ENCODE measurements at regions not wholly inside any gene's neighbourhood (a gene's known extent, or its start where the extent isn't known, plus 50 kb on each side); places are given as distances from the start of the nearest gene placed in this dataset.

DNA sequence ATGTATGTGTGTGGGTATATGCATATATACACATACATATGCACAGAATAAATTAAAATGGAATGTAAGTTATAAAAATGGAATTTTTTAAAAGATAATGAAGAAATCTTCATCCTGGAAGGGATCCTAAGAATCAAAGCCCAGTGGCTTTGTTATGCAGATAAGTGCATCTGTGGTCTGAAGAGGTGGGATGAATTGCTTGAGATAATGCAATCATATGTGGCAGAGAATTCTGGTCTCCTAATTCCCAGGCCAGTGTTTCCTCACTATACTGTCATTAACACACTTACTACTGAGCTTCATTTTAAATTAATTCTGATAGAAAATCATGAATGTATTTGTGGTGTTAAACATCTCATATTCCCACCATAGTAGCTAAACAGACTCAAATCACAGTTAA is 86.7 kb upstream of the PRMT6 start:
- intact Hi-C loops (cut with micrococcal nuclease; ENCODE audit: unreplicated experiment), result no loop called here

DNA sequence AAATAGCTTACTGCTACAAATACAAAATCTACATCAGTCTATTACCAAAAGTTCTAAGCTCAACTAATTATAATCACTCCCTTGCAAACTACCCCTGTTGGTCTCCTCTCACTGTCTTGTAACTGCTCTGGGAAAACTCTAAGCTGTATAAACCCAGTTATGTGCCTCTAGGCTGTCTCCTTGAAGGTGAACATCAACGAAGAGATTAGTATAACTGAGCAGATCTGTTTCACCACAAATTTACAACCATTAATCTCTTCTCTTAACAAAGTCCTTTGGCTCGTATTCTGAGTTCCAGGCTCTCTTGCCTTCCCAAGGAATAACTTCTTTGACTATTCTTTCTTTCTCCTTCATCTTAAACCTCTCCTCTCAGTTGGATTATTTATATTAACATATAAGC is 84.4 kb upstream of the PRMT6 start:
- no TSS peak for BruUV-seq (replicated peaks)
- CTCF ChIA-PET (ENCODE audit: low intra/inter-chr PET ratio, low total read pairs), result no interaction called here
- H3K27ac ChIP-seq (ENCODE audit: extremely low read length, insufficient read depth, low read length), result no peak overlapping the region
- no peaks in the 10 kb centered on the region for H3K36me3 ChIP-seq (replicated peaks in 1 of 2; ENCODE audit: control insufficient read depth in 1 of 2, insufficient read depth in 2 of 2, low read length in 2 of 2)
- no peaks in the 10 kb centered on the region for H3K4me1 ChIP-seq (ENCODE audit: insufficient read depth, low read length)
- no peaks in the 10 kb centered on the region for H4K20me1 ChIP-seq (ENCODE audit: insufficient read depth, low read length)
- POLR2A ChIA-PET, result no interaction called here
- H3K79me2 ChIP-seq (ENCODE audit: insufficient read depth, low read length), result no peaks in the 10 kb centered on the region
- no peak overlapping the region for H3K9ac ChIP-seq (ENCODE audit: insufficient read depth, low read depth, low read length)
- ATAC-seq (no peak), DNase-seq (ENCODE audit: low spot score) (no peak), FAIRE-seq (no peak)
- intact Hi-C loops (cut with micrococcal nuclease; ENCODE audit: unreplicated experiment) (no loop called here), in situ Hi-C loops (cut with HindIII; ENCODE audit: extremely low pct_ligation_motif_present, low pct_unique_long_range_greater_than_20kb) (no loop called here)
- no peaks in the 10 kb centered on the region for H3K27me3 ChIP-seq (ENCODE audit: control insufficient read depth in 1 of 2, insufficient read depth in 2 of 2, low read length in 2 of 2)
- TF ChIP-seq TOPORS (CRISPR knock-in tag; IDR thresholded peaks at IDR 0.05), result no peak
- no peak overlapping the region for H2AFZ ChIP-seq (ENCODE audit: low read length)
- H3K9me3 ChIP-seq (ENCODE audit: low read length), result peaks cover 28% of the 10 kb centered on the region
- H3K4me2 ChIP-seq (ENCODE audit: low read depth, low read length), result no peak overlapping the region
- H3K4me3 ChIP-seq (replicated peaks in 1 of 3; ENCODE audit: insufficient read depth in 1 of 3, low read depth in 2 of 3, low read length in 3 of 3), result no peak overlapping the region
- 2% methylated on average over 2 of the region's 2 CpGs for WGBS (ENCODE audit: low lambda C conversion rate)

More for the DNA sequence above, 86.7 kb upstream of the PRMT6 start:
- ChIA-PET POLR2A (no interaction called here), CTCF (ENCODE audit: low intra/inter-chr PET ratio, low total read pairs) (no interaction called here)
- Histone ChIP-seq H2AFZ (ENCODE audit: low read length) (no peak overlapping the region), H3K27me3 (ENCODE audit: control insufficient read depth in 1 of 2, insufficient read depth in 2 of 2, low read length in 2 of 2) (no peaks in the 10 kb centered on the region), H3K4me2 (ENCODE audit: low read depth, low read length) (no peak overlapping the region), H3K27ac (ENCODE audit: extremely low read length, insufficient read depth, low read length) (no peak overlapping the region), H3K9me3 (ENCODE audit: low read length) (peaks cover 25% of the 10 kb centered on the region), H3K36me3 (replicated peaks in 1 of 2; ENCODE audit: control insufficient read depth in 1 of 2, insufficient read depth in 2 of 2, low read length in 2 of 2) (no peaks in the 10 kb centered on the region), H4K20me1 (ENCODE audit: insufficient read depth, low read length) (no peaks in the 10 kb centered on the region), H3K9ac (ENCODE audit: insufficient read depth, low read depth, low read length) (no peak overlapping the region), H3K79me2 (ENCODE audit: insufficient read depth, low read length) (no peaks in the 10 kb centered on the region), H3K4me1 (ENCODE audit: insufficient read depth, low read length) (no peaks in the 10 kb centered on the region), H3K4me3 (replicated peaks in 1 of 3; ENCODE audit: insufficient read depth in 1 of 3, low read depth in 2 of 3, low read length in 3 of 3) (no peak overlapping the region)
- no TSS peak for BruUV-seq (replicated peaks)
- no peak for DNase-seq (ENCODE audit: low spot score)
- TF ChIP-seq CREB1 (IDR thresholded peaks at IDR 0.05) (no peak), CREB1 (CRISPR knock-in tag; IDR thresholded peaks at IDR 0.05) (no peak), ZNF326 (CRISPR knock-in tag; IDR thresholded peaks at IDR 0.05; ENCODE audit: borderline replicate concordance) (no peak), ZNF546 (CRISPR knock-in tag; conservative IDR thresholded peaks at IDR 0.05) (no peak), ZKSCAN8 (CRISPR knock-in tag; IDR thresholded peaks at IDR 0.05; ENCODE audit: borderline replicate concordance) (no peak), FOXC1 (CRISPR knock-in tag; IDR thresholded peaks at IDR 0.05; ENCODE audit: borderline replicate concordance) (no peak), SSRP1 (CRISPR knock-in tag; IDR thresholded peaks at IDR 0.05) (no peak), MEIS2 (CRISPR knock-in tag; IDR thresholded peaks at IDR 0.05) (no peak)
- TF ChIP-seq, protein P1, sequence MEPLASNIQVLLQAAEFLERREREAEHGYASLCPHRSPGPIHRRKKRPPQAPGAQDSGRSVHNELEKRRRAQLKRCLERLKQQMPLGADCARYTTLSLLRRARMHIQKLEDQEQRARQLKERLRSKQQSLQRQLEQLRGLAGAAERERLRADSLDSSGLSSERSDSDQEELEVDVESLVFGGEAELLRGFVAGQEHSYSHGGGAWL (CRISPR knock-in tag; IDR thresholded peaks at IDR 0.05), result no peak
- ATAC-seq, result no peak
- in situ Hi-C loops (cut with HindIII; ENCODE audit: extremely low pct_ligation_motif_present, low pct_unique_long_range_greater_than_20kb), result no loop called here
- FAIRE-seq, result no peak
